ENCODE measurements at regions not wholly inside any gene's neighbourhood (a gene's known extent, or its start where the extent isn't known, plus 50 kb on each side); places are given as distances from the start of the nearest gene placed in this dataset.

DNA sequence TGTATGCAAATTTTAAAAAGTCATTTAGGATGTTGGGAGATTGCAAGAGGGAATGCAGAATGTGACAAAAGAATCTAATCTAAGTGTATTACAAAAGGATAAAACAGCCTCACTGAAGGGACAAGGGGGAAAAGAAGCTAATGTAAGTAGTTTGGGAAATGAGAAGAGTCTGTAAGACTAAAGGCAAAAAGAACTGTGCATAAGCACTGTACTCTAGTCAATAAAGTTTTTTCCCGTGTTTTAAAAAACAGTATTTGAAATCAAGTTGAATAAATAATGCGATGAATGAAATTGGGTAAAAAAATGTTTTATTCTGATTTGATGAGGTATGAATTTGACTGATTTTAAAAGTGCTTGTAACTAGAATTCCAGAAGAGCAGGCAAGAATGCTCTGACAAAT, 149.8 kb downstream of the VEGFA start:
- no peaks in the 10 kb centered on the region for H3K9me3 ChIP-seq (replicated peaks; ENCODE audit: control insufficient read depth, insufficient read depth, low read length)
- no peaks in the 10 kb centered on the region for H3K36me3 ChIP-seq (ENCODE audit: control insufficient read depth in 2 of 2, insufficient read depth in 2 of 2, low read length in 1 of 2)
- no peak overlapping the region for H3K4me2 ChIP-seq (ENCODE audit: control insufficient read depth, insufficient read depth)
- ChIA-PET SMC1A (ENCODE audit: uncharacterized antibody, unreplicated experiment) (no interaction called here), CTCF (no interaction called here), POLR2A (no interaction called here), RAD21 (ENCODE audit: unreplicated experiment) (no interaction called here)
- ATAC-seq (no peak), FAIRE-seq (no peak), DNase-seq (ENCODE audit: low read depth, low spot score) (no peak)
- peaks cover 7% of the 10 kb centered on the region; the same call in 1 of the 2 replicates for H3K4me1 ChIP-seq (ENCODE audit: control insufficient read depth, insufficient read depth, low read length)
- H3K27me3 ChIP-seq (replicated peaks in 1 of 2; ENCODE audit: control insufficient read depth in 2 of 2, insufficient read depth in 2 of 2, low read length in 1 of 2): no peaks in the 10 kb centered on the region
- intact Hi-C loops (cut with micrococcal nuclease; ENCODE audit: unreplicated experiment) (no loop called here), in situ Hi-C loops (cut with MboI) (no loop called here)
- no peaks in the 10 kb centered on the region for H3K79me2 ChIP-seq (ENCODE audit: control insufficient read depth, insufficient read depth, low read length)
- no peak overlapping the region for H3K9ac ChIP-seq (ENCODE audit: control insufficient read depth, insufficient read depth, low read length)
- no peak overlapping the region for H2AFZ ChIP-seq (ENCODE audit: control insufficient read depth, low read depth, low read length)
- BruUV-seq (replicated peaks): no TSS peak
- WGBS (ENCODE audit: insufficient coverage, insufficient replicate concordance, low lambda C conversion rate, missing lambda C conversion rate): 48% methylated on average over 2 of the region's 2 CpGs
- TF ChIP-seq BCL11A (IDR thresholded peaks at IDR 0.05; ENCODE audit: low read depth, low read length): no peak
- no peak for TF ChIP-seq PAX8 (IDR thresholded peaks at IDR 0.05)
- TF ChIP-seq ZBED1 (IDR thresholded peaks at IDR 0.05; ENCODE audit: borderline replicate concordance): no peak
- TF ChIP-seq, protein P1, sequence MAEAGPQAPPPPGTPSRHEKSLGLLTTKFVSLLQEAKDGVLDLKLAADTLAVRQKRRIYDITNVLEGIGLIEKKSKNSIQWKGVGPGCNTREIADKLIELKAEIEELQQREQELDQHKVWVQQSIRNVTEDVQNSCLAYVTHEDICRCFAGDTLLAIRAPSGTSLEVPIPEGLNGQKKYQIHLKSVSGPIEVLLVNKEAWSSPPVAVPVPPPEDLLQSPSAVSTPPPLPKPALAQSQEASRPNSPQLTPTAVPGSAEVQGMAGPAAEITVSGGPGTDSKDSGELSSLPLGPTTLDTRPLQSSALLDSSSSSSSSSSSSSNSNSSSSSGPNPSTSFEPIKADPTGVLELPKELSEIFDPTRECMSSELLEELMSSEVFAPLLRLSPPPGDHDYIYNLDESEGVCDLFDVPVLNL (IDR thresholded peaks at IDR 0.05; ENCODE audit: low read depth, low read length): no peak
- TF ChIP-seq SMARCA5 (IDR thresholded peaks at IDR 0.05): no peak
- TF ChIP-seq, protein P2, sequence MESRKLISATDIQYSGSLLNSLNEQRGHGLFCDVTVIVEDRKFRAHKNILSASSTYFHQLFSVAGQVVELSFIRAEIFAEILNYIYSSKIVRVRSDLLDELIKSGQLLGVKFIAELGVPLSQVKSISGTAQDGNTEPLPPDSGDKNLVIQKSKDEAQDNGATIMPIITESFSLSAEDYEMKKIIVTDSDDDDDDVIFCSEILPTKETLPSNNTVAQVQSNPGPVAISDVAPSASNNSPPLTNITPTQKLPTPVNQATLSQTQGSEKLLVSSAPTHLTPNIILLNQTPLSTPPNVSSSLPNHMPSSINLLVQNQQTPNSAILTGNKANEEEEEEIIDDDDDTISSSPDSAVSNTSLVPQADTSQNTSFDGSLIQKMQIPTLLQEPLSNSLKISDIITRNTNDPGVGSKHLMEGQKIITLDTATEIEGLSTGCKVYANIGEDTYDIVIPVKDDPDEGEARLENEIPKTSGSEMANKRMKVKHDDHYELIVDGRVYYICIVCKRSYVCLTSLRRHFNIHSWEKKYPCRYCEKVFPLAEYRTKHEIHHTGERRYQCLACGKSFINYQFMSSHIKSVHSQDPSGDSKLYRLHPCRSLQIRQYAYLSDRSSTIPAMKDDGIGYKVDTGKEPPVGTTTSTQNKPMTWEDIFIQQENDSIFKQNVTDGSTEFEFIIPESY (IDR thresholded peaks at IDR 0.05): no peak
- TF ChIP-seq GABPA (IDR thresholded peaks at IDR 0.05; ENCODE audit: low read depth): no peak
- TF ChIP-seq, protein P3, sequence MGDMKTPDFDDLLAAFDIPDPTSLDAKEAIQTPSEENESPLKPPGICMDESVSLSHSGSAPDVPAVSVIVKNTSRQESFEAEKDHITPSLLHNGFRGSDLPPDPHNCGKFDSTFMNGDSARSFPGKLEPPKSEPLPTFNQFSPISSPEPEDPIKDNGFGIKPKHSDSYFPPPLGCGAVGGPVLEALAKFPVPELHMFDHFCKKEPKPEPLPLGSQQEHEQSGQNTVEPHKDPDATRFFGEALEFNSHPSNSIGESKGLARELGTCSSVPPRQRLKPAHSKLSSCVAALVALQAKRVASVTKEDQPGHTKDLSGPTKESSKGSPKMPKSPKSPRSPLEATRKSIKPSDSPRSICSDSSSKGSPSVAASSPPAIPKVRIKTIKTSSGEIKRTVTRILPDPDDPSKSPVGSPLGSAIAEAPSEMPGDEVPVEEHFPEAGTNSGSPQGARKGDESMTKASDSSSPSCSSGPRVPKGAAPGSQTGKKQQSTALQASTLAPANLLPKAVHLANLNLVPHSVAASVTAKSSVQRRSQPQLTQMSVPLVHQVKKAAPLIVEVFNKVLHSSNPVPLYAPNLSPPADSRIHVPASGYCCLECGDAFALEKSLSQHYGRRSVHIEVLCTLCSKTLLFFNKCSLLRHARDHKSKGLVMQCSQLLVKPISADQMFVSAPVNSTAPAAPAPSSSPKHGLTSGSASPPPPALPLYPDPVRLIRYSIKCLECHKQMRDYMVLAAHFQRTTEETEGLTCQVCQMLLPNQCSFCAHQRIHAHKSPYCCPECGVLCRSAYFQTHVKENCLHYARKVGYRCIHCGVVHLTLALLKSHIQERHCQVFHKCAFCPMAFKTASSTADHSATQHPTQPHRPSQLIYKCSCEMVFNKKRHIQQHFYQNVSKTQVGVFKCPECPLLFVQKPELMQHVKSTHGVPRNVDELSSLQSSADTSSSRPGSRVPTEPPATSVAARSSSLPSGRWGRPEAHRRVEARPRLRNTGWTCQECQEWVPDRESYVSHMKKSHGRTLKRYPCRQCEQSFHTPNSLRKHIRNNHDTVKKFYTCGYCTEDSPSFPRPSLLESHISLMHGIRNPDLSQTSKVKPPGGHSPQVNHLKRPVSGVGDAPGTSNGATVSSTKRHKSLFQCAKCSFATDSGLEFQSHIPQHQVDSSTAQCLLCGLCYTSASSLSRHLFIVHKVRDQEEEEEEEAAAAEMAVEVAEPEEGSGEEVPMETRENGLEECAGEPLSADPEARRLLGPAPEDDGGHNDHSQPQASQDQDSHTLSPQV (IDR thresholded peaks at IDR 0.05): no peak
- no peak for TF ChIP-seq EZH2 (IDR thresholded peaks at IDR 0.05; ENCODE audit: borderline replicate concordance, control insufficient read depth, low read depth, low read length)
- TF ChIP-seq EP300 (IDR thresholded peaks at IDR 0.05; ENCODE audit: borderline replicate concordance in 1 of 2, control insufficient read depth in 1 of 2, low read depth in 2 of 2, low read length in 2 of 2): no peak
- TF ChIP-seq CHD1 (IDR thresholded peaks at IDR 0.05; ENCODE audit: low read depth, low read length): no peak
- no peak for TF ChIP-seq SREBF1 (IDR thresholded peaks at IDR 0.05; ENCODE audit: low read length)
- TF ChIP-seq POU2F2 (IDR thresholded peaks at IDR 0.05; ENCODE audit: borderline replicate concordance, low read depth, low read length): no peak
- H3K27ac ChIP-seq (ENCODE audit: control insufficient read depth, insufficient read depth): no peak overlapping the region
- H4K20me1 ChIP-seq (ENCODE audit: control insufficient read depth, insufficient read depth): no peaks in the 10 kb centered on the region
- no peak overlapping the region for H3K4me3 ChIP-seq
